HG02798 (cell line): ENCODE measurements at regions not wholly inside any gene's neighbourhood (a gene's known extent, or its start where the extent isn't known, plus 50 kb on each side); places are given as distances from the start of the nearest gene placed in this dataset.
"Not testable (repeated sequence)": the region's sequence is repeated elsewhere in the genome, so short reads cannot be mapped to it uniquely, and the experiment has no call there.

Source experiments
- ATAC-seq: cut with Tn5 transposase; IDR thresholded peaks from one replicate; pipeline ENCODE4 v1.9.1; 2021; ENCODE audit warnings: mild to moderate bottlenecking; ENCODE audit not compliant: unreplicated experiment, poor library complexity

DNA sequence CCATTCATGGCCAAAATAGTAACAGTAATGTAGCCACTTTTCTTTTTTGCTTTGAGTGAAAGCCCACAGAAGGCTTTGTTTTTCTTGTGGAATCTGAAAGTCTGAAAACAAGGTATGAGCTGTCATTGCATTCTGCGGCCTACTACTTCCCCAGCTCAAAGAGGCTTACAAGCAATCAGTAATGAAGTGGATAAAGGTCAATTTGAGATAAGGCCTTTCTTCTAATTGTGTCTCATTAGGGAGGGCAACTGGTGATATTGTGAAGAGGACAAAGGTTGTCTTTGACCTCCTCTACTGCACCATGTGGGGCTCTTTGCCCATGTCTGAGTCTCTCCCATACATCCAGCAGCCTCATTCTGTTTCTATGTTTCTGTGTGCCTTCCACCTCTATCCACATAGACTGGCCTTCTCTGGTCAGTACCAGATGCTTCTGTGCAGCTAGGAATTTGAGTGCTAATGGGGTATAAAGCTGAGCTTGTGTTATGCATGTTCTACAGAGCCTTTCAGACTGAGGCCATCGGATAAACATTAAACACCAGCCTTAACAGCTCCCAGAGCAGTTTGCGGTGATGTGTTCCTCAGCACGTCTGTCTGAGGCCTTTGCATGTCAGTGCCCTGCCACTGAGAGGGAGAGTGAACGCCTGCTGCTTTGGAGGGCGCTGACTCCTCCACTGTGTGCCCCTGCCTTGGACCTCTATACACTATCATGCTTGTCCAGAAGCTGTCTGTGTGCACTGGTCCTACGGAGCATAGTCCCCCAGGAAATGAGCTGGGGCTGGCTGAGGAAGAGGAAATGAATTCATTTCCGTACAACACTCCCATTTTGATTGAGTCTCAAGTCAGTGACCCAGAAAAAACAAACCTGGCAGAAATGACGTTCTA is 80.2 kb downstream of the SH2D1A start:
- no peak for ATAC-seq

DNA sequence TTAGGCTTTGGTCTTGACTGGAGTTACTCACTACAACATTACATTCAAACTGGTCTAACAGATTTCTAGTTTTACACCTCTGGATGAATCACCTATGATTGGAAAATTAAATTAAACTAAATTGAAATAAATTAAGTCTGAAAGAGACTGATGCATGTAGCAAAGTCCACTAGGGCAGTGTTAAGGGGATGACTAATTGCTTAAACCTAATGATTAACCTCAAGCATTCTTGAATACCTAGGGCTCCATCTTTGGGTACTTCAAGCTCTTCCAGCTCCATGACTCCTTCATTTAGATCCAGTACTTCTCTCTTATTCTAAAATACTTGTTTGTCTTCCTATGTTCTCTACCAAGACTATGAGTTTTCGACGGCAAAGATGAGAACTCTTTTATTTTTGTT is 86.8 kb downstream of the SH2D1A start:
- ATAC-seq = no peak

DNA sequence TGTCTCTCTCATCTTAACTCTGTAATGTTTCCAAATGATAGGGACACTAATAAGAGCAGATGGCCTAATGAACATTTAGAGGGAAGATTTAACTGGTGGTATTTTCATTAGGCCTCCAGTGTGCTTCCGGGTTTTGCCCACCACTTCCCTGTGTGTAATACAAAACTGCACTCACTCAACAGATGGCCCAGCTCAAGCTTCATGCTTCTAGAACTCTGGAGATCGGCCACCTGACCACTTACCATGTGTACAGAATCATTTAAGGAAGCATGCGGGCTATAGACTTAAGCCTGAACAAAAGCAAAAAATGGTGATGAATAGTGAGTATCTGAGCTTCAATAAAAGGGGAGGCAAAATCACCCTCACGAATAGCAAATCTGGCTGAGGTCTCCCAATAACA is 89.3 kb downstream of the SH2D1A start:
- no peak for ATAC-seq

DNA sequence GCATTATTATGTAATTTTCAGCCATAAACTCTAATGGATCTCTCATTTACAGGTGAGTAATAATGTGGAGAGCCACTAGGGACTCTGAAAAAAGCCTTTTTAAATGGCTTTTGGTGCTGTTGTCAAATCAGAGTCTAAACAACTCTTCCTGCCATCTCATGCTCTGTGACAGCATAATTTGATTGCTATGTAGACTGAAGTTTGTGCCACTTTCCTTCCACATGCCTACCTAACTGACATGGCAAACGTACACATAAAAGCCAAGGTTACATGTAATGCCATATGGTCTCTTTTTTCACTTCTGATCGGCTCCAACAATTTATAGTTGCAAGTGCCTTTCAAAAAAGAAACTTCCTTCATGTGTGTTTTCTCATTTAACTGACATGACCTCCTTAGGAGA is 94.3 kb downstream of the SH2D1A start:
- no peak for ATAC-seq

DNA sequence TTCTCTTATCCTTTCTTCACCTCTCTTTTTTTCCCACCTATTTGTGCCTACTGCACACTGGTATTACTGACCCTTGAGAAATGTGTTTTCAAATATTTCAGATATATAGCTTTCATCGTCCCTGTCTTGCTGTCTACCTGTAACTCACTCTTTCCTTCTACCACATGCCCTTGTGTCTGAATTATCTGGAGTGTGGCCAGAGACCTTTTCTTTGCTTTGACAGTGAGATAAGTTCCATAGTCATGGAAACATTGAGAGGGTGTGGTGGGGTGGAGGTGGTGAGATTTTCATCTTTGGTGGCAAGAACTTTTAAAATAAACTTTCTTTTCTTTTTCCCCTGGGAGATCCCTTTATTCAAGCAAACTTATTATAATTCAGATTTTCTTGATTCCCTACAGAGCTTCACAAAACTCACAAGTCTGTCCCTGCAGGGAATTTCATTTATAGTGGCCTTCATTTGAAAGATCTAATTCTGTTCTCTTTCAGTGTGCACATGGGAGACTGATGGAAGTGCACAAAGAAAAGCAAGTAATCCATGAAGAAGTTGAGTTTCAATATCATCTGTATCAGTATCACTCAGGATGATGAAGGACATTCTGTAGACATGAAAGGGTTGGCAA is 95.7 kb downstream of the SH2D1A start:
- ATAC-seq = no peak

DNA sequence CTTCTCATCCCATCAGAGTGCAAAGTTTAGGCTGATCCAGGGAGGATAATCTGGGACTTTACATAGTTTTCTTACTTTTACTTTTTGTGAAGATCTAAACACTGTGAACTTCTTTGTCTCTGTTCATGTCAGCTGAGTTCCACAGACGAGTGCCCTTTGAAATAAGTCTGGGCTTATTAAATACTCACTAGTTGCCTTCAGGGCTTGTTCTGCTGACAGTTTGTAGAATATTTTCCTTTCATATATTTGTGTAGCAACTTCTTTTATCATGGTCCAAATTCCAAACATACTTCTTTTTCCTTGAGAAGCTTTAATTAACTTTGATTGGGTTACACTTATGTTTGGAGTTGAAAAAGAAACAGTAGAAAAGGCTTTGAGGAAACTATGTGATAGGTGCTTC is 109.6 kb downstream of the SH2D1A start:
- ATAC-seq = no peak

DNA sequence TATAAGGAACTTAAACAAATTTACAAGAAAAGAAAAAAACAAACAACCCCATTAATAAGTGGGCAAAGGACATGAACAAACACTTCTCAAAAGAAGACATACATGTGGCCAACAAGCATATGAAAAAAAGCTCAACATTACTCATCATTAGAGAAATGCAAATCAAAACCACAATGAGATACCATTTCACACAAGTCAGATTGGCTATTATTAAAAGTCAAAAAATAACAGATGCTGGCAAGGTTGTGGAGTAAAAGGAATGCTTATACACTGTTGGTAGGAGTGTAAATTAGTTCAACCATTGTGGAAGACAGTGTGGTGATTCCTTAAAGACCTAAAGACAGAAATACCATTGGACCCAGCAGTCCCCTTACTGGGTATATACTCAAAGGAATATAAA is 113.5 kb downstream of the SH2D1A start:
- ATAC-seq = not testable (repeated sequence)

DNA sequence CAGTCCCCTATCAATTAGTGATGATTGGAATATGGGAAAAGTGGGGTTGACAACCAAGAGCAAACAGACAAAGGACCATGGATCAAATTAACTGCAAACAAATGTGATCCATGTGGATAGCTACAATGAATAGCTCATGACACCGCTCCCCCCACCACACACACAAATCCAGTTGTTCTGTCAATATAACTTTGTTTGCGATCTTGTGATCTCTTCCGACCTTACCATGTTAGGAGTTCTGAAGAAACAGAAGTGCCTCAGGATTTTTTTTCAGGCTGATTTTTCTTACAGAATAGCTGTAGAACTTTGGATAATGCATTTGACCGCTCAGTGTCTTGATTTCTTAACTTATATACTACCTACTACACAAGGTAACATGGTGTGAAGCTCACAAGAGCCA is 116.6 kb downstream of the SH2D1A start:
- ATAC-seq = no peak

DNA sequence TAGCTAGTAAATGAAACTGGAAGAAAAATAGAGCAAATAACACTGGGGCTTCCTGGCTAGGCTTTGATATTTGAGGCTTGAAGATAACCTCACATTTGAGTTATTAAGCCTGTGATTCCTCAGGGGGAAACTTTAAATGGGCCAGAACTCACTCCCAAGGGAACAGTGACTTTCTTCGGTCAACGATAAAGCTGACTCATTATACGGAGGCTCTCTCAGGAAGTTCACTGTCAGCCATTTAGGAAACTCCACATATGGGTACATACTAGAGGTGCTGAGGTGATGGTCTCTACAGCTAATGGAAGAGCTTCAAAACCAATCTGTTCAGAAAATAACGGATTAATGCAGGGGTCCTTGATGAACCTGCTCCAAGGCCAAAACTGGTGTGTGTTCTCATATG is 120.8 kb downstream of the SH2D1A start:
- no peak for ATAC-seq

DNA sequence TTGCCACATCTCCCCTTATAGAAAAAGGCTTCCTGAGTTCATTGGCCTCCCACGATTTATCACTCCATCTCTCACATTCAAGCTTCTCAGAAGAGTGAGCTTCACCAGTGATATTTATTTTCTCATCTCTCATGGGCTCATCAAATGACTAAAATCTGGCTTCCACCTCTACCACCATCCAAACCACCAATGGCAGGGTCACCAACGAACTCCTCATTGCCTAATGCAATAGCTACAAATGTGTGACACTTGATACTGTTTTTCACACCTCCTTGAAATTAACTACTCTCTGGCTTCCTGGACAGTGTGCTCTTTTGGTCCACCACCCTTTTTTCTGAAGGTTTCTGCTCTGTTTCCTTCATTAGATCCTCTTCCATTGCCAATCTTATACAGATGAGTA is 129.0 kb downstream of the SH2D1A start:
- no peak for ATAC-seq

DNA sequence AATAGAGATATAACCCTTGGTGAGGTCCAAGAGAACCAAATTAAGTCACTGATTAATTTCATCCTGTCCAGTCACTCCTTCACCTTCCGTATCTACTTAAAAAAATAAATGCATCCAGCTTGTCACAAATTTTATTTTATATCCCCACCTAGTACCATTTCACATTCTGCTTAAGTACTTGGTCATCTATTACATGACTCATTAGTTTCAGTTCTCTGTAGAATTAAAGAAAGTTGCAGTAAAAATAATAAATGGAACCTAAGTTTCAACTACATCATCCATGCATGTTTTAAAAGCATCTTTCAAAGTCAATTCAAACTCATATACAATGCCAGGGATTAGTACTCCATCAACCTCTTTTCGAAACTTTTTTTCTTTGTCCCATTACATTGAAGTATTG is 130.2 kb downstream of the SH2D1A start:
- ATAC-seq = peak; percentile 60

DNA sequence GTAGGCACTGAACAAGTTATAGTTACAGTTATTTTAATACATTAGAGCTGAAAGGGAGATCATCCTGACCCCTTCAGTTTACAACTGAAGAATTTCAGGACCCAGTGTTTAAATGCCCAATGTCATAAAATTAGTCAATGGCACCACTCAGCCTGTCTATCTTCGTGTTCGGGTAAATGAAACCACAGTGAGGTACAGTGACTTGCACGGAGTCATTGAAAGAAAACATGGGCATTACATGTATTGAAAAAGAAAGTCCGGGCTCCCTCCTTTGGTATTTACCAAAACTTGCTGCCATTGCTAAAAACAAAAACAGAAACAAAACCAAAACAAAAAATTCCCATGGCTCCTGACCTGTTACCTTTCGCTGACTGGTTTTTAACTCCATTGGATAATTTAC is 131.7 kb downstream of the SH2D1A start:
- ATAC-seq = peak; percentile 42

DNA sequence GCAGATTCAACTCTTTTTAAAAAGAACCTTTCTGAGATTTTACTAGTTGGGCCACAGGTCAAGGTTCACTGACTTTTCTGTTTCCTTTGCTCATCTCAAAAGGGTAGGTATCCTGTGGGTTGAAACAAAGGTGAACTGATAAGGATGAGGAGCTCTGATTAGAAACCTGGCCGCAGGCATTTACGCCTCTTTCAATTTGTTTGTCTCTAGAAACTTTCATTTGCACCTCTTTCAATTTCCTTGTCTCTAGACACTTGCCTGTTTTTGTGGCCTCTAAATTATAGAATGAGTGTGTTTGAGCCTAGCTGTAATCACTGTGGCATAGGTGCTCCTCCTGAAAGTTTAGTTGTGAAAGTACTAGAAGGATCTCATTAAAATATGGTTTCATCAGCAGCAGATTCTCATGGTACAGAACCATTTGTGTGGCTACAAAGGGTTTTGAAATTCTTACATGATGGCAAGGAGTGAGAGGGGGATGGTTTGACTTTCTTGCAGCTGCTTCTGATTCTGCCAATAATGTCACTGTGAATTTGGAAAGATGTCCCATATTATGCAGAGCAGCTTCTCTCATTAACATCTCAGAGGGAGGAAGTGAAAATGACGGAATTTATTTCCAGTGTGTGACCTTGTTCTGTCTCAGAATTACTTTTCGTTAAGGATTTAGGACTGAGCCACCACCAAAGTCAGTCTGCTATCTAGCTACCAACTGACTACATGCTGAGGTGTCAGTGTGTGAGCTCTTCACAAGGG is 142.2 kb downstream of the SH2D1A start:
- peak; percentile 79 for ATAC-seq

DNA sequence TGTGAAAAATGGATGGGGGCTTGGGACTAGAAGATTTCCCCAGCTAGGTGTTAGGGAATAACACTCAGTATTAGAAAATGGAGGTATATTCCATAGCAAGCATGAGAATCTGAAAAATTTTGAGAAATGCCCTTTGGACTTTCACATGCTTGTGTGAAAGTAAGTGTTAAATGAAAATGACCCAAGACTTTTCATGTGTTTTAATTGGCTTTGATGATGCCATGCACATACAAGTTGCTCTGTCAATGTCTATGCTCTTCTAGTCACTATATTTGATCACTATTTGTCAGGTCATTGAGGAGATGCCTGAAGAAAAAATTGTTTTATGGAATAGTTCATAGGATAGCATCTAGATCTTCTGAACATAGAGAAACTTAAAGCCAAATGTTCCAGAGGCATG is 147.6 kb downstream of the SH2D1A start:
- ATAC-seq = no peak

DNA sequence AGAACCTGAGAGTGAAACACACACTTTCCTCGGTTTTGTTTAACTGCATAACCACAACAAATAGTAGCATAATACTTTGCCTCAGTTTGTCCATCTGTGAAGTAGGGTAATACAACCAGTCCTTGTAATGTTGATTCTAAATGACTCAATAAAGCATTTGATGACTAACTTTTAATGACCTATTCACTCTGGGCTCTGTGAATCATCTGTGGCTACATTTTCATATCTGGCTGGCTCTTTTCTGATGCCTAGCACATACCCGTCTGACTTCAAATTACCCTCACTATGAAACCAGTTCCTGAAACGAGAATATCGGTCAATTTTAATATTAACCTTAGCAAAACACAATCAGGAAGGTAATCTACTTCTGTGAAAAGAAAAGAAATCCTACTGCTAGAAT is 151.0 kb downstream of the SH2D1A start:
- ATAC-seq = no peak

DNA sequence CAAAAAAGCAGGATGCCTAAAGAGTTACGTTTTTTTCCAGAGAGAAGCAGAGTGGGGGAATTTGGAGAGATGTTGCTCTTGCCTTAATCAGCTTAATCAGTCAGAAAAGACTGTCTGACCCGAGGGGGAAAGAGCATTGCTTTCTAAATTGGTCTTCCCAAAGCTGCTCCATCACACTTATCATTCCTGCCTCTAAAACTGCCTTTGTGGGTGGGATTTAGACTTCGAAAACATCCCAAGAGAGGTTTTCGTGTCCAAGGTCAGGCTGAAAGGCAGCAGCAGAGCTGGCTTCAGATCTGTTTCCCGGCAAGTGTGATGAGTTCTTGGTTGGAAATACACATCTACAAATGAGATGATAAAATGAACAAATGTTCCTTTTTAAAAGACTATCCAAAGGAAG is 155.2 kb downstream of the SH2D1A start:
- ATAC-seq = no peak

DNA sequence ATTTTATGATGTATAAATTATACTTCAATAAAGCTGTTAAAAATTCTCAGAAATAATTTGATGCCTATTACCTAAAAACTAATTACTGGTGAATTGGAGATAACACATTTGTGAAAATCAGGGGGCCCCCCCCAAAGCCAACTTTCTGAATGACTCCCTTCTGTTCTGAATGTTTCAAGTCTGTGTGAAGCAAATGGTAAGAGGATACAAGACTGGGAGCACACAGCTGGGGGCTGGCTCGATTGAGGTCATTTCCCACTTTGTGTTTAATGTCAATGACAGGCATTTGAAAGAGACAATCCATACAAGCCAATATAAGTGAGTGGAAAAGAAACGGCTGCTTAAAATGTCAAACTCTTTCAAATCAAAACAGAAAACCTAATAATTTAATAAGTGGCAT is 155.8 kb downstream of the SH2D1A start:
- ATAC-seq = no peak

DNA sequence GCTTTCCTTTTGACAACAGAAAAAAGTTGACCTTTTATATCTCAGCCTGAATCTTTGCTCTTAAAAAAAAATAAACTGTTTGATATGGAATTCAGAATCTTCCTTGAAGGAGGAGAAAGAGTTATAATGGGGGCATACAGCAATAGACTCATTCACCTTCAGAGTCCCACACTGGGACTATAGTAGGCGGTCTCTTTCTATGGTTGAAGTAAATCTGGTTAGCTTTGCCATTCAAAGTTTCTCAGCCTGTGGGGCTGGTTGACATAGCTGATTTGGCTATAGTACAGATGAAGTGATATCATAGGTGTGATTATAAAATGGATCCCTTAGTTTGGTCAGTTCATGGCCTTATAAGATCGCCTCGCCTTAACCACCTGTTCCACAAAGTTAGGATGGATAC is 156.2 kb downstream of the SH2D1A start:
- ATAC-seq = no peak

DNA sequence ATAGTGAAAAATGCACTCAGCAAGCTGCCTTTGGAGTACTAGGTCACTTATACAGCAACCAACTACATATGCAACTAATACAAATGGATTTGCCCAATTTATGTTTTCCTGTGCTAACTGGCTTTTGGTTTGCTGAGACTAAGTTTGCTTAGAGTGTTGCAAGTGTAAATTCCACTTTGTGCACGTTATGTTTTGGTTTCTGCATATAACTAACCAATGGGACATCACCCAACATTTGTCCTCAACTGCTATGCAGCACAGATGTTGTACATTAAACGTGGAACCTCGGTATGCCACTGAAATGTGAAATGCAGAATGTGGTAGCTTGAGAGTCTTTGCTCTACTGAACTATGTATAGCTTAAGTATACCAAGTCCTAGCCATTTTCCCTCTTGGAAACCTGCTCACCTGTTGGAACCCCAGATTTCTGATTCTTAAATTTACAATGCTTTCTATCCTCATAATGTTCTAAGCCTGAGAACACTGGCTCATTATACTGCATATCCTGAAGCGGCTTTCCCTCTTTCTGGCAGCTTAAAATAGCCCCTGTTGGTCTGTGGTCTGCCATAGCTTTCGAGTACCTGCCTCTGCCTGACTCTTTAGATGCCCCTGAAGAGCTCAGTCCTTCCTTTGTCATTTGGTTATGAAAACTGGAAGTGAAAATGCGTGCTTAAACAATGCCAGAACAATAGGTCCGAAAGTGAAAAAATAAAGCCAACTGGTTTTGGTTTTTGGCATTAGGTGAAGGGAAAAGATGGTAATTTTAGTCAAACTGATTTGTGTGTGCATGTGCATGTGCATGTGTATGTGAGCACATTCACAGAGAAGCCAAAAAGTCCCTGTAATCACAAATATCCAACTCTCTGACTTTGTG is 158.0 kb downstream of the SH2D1A start:
- ATAC-seq = peak; percentile 86

DNA sequence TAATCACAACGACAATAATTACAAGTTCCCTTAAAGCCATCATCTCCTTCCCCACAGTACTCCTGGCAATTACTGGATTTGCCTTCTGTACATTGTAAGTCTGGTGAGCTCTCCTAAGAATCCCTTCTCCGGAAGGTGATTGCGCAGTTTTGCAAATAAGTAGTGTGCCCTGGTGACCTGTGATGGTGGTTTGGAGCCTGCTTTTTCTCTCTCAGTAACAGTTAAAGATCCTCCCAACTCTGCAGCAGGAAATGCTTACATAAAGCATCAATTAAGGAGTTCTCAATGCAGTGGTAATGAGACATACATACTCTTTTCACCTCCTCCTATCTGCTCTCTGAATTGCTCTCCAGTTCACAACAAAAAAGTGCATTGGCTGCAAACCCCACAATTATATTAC is 159.7 kb downstream of the SH2D1A start:
- ATAC-seq = no peak
